CD4-positive, alpha-beta T cell treated with Interleukin-2 at 100 ng/mL for 4 hours (primary cell): ENCODE measurements at regions not wholly inside any gene's neighbourhood (a gene's known extent, or its start where the extent isn't known, plus 50 kb on each side); places are given as distances from the start of the nearest gene placed in this dataset.

Experiments
- DNase-seq: peaks from one replicate; pipeline ENCODE4 v3.0.0-alpha.2; 2020; ENCODE audit warnings: low spot score

- no peak for DNase-seq
Measured at GRCh38 chr1:13922466-13923110, 222.6 kb downstream of the PRDM2 start.

GRCh38 chr1:13926556-13926955, 226.6 kb downstream of the PRDM2 start:
- no peak for DNase-seq

DNA sequence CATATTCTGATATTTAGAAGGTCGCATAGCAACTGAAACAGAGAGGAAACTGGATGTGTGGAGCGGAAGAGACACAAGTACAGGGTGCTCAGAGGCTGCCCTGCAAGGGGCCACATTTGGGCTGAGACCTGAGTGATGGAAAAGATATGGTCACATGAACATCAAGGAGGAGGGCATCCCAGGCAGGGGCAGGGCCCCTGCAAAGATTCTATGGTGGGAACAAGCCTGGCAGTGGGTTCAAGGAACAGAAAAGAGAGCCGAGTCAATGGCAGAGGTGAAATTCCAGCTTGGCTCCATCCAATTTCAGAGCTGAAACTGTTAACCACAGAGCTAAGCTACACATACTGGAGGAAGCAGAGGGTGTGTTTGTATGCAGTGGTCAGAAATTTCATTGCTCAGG, 227.7 kb downstream of the PRDM2 start:
- DNase-seq, result no peak

- no peak for DNase-seq
Measured at GRCh38 chr1:13929313-13929712, 229.3 kb downstream of the PRDM2 start.

- DNase-seq, result no peak
Measured at GRCh38 chr1:13930151-13930550, 230.2 kb downstream of the PRDM2 start.

- no peak for DNase-seq
Measured at GRCh38 chr1:13931226-13931625, 231.2 kb downstream of the PRDM2 start.

DNA sequence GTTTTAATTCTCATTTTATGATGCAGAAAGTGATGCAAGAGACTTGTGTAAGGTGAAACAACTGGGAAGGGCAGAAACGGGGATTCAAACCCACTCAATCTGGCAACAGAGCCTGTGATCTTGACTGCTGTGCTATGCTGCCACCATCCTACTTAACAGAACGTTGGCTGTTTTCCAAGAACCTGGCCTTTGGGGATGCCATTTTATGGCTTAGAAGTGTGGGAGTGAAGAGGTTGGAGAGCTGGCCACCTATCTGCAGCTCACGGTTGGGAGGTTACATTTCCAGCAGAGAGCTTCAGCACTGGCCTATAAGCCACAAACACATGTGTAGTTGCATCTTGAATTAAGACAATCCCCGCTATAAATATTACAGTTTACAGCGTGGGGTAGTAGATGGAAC, 235.3 kb downstream of the PRDM2 start:
- no peak for DNase-seq

- DNase-seq, result no peak
Measured at GRCh38 chr1:13941315-13941714, 241.3 kb downstream of the PRDM2 start.

- DNase-seq, result no peak
Measured at GRCh38 chr1:13943055-13943454, 243.1 kb downstream of the PRDM2 start.

- DNase-seq, result no peak
Measured at GRCh38 chr1:13945856-13946255, 245.9 kb downstream of the PRDM2 start.

- no peak for DNase-seq
Measured at GRCh38 chr1:13947658-13948057, 247.7 kb downstream of the PRDM2 start.

GRCh38 chr1:13948396-13948795, 248.4 kb downstream of the PRDM2 start:
- DNase-seq, result no peak

DNA sequence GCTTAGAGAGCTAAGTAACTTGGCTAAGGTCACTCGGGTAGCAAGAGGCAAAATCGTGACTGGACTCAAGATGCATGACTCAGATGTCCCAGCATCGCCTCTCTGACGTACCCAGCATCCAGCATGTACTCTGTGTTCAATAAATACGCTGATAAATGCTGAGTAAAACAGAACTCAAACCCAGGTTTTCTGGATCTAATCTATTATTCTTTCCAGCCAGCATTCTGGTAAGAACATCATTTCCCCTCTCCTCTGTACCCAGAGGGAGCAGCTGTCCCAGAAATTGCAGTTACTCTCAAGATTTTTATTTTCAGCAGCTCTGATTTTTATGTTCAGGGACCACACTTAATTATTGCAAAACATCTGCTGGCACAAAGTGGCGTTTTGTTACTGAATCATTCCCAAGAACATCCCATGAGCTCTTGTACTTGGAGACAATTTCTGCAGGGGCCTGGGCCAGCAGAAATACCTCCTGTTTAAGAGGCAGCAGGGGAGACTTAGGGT, 249.0 kb downstream of the PRDM2 start:
- DNase-seq, result no peak

DNA sequence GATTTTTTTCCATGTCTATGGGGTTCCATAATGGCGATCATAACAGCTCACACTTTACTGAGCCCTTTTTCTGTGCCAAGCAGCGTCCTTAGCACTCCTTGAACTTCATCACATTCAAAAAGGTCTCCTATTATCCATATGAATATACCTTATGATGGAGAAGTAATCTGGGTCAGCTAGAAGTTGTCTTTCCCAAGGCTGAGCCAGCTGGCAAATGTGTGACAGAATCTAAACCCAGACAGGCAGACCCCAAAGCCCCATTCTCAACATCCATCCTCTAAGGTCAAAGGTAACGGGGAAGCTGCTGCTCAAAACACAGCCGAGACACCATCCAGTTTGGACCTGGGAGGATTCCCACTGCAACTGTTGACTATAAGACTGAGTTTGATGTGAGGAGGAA, 249.6 kb downstream of the PRDM2 start:
- DNase-seq, result no peak

- no peak for DNase-seq
Measured at GRCh38 chr1:13950637-13951036, 250.6 kb downstream of the PRDM2 start.

- DNase-seq, result no peak
Measured at GRCh38 chr1:13951793-13952751, 252.1 kb downstream of the PRDM2 start.

GRCh38 chr1:13952985-13953384, 253.0 kb downstream of the PRDM2 start:
- DNase-seq, result no peak

DNA sequence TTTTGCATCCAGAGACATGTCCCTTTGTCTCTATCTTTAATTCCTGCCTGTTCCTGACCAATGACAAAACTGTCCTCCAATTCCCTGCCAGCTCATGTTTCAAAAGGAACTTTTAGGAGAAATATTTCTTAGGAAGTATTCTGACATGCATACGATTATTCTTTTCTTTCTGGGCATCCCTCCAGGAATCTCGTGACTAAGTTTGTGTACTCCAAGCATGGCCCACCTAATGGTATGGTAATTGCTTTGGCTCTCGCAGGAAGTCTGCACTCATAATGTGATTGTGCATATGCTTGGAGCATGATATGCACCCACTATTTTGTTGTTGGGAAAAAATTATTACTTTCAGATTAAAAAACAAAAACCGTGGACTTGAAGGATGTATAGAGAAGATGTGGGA, 256.4 kb downstream of the PRDM2 start:
- DNase-seq, result no peak

DNA sequence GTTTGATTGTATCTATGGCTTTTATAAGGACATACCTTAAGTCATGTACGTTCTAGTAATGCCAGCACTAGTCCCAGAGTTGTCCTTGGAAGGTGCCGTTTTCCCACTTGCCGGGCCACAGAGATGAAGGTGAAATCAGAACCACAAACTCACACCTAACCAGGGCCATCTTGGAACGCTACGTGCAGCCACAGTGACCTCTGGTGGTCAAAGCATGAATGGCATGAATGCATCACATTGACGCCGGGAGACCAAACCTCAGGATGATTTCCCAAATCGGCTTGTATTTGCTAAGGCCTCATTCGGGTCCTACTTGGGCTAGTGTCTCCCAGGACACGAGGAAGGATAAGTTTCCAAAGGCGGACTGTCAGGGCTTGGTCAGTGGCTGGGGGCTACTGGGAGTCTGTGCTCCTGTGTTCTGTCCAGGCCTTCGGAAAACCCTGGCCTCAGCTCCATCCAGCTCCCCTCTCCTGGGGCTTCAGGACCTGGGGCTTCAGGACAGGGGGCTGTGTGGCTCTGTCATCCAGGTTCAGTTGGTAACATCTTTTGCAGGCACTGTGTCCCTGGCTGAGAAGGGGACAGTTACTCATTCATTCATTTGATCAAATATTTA, 260.5 kb downstream of the PRDM2 start:
- peak; percentile 64 for DNase-seq

DNA sequence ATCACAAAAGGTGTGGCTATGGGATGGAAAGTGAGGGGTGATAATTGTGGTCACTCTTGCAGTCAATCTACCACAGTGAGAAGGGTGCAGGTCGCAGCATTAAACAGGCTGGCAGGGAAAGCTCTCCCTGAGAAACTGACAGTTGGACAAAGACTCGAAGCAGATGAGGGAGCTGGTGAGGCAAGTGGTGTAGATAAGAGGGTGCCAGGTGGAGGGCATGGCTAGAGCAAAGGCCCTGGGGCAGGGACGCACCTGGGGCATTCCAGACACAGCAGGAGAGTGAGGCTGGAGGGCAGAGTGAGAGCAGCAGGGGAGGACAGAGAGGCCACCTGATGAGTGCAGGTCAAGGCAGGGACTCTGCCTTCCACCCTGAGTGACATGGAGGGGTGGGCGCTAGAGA, 264.8 kb downstream of the PRDM2 start:
- no peak for DNase-seq

DNA sequence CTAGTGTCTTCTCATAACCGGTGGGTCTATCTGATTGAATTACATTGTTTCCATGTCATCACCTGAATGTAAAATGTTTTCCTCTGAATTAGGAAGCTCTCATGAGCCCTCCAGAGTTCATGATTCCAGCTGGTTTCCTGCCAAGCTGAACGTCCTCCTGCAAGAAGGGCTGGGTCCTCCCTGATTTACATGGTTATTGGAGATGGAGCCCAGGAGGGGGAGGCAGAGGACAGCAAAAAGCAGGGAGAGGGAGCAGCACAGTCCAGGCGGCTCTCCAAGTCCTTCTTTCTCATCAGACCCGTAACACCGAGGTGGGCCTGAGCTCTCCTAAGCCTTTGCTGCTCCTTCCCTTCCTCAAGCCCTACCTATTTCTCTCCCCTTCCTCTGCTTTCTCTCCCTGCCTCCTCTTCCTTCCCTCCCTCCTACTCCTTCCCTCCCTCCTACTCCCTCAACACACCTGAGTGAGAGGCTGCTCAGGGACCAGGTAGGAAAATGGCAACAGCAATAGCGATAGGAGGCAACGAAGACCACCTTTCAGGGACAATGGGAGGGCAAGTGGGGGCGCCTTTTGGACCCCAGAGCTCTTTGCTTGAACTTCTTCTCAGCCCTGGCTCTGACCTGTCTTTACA, 265.9 kb downstream of the PRDM2 start:
- DNase-seq, result no peak

DNA sequence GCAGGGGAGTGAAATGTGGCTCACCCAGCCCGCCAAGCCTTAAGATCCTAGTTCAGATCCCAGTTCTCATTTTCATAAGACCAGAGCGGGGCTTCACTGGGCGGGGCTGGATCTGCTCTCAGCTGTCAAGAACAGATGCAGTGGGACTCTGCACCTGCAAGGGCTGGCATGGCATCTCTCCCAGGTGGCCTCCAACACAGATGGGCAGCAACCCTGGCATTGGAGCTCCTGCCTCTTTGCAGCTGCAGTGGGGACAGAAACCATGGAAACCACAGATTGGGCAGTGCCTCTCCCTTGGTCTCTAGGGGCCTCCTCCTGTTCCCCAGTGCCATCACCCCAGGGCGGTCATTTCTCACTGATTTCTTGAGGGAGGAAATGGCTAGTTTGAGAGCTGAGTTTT, 267.7 kb downstream of the PRDM2 start:
- no peak for DNase-seq
